ENCODE measurements at regions not wholly inside any gene's neighbourhood (a gene's known extent, or its start where the extent isn't known, plus 50 kb on each side); places are given as distances from the start of the nearest gene placed in this dataset.

DNA sequence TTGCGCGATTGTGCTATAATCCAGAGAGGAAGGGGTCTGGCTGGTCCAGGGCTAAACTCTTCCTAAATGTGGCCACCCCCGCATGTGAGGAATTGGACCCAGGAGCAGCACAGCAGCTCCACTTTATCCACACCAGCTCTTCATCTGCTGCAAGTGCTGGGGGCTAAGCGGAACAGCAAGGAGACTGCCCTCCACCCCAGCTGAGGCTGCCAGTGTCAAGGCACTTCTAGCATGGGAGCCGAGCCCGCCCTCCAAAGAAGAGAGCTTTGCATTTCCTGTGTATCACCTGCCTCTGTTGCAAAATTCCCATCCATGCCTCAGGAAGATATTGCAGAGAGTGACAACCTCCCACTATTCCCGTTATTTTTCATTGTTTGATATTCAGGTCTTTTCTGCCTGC, 333.6 kb downstream of the ARRDC4 start:
- TF ChIP-seq, protein P1, sequence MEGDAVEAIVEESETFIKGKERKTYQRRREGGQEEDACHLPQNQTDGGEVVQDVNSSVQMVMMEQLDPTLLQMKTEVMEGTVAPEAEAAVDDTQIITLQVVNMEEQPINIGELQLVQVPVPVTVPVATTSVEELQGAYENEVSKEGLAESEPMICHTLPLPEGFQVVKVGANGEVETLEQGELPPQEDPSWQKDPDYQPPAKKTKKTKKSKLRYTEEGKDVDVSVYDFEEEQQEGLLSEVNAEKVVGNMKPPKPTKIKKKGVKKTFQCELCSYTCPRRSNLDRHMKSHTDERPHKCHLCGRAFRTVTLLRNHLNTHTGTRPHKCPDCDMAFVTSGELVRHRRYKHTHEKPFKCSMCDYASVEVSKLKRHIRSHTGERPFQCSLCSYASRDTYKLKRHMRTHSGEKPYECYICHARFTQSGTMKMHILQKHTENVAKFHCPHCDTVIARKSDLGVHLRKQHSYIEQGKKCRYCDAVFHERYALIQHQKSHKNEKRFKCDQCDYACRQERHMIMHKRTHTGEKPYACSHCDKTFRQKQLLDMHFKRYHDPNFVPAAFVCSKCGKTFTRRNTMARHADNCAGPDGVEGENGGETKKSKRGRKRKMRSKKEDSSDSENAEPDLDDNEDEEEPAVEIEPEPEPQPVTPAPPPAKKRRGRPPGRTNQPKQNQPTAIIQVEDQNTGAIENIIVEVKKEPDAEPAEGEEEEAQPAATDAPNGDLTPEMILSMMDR (IDR thresholded peaks at IDR 0.05): no peak
- TF ChIP-seq POLR2A (IDR thresholded peaks at IDR 0.05): no peak
